Dendritic cell treated with granulocyte-macrophage colony-stimulating factor and Interleukin-4, amounts not matched to agents 40 ng/mL and 50 ng/mL, for 4 days (primary cell): ENCODE measurements at regions not wholly inside any gene's neighbourhood (a gene's known extent, or its start where the extent isn't known, plus 50 kb on each side); places are given as distances from the start of the nearest gene placed in this dataset.

Source experiments
- H3K27ac Mint-ChIP-seq: one replicate; pipeline ENCODE4 v1.8.0; 2022; ENCODE audit warnings: mild to moderate bottlenecking, mixed read lengths
- H3K27me3 Mint-ChIP-seq: one replicate; pipeline ENCODE4 v1.8.0; 2022; ENCODE audit warnings: mild to moderate bottlenecking, mixed read lengths
- H3K36me3 Mint-ChIP-seq: one replicate; pipeline ENCODE4 v1.8.0; 2022; ENCODE audit warnings: low read depth, mixed read lengths
- H3K4me1 Mint-ChIP-seq: one replicate; pipeline ENCODE4 v1.8.0; 2022; ENCODE audit warnings: low read depth, mixed read lengths
- H3K4me3 Mint-ChIP-seq: one replicate; pipeline ENCODE4 v1.8.0; 2022; ENCODE audit warnings: mild to moderate bottlenecking, moderate library complexity, mixed read lengths
- H3K9me3 Mint-ChIP-seq: one replicate; pipeline ENCODE4 v1.8.0; 2022; ENCODE audit warnings: mixed read lengths
- intact Hi-C: fragments of 100-400 bp; cut with micrococcal nuclease; formaldehyde crosslinking; loops from one replicate; pipeline ENCODE4 v1.15.0; 2022

DNA sequence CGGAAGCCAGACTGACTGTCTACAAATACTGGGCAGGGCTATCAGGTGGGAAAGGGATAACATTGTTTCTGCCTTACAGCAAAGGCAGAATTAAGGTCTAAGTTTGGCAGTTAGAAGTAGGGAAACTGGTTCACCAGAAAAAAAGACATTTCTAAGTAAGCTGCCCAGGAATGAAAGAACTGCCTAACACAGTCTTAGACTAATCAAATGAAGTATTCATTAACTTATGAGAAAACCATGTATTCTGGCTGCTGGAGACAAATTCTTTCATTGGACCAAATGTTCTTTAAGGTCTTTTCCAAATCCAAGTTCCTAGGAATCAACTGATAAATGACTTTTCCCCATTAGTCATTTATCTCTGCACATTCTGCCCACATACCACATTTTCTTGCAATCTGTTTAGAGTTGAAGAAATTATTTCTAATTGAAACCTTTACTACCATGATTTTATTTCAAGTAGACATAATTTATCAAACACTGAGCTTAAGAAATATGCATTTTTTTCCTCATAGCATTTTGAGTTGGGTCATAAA is 120.3 kb upstream of the OGFRL1 start:
- Mint-ChIP-seq H3K9me3 (no peaks in the 10 kb centered on the region), H3K4me3 (no peak overlapping the region), H3K27me3 (no peaks in the 10 kb centered on the region), H3K36me3 (no peaks in the 10 kb centered on the region), H3K4me1 (no peaks in the 10 kb centered on the region), H3K27ac (no peak overlapping the region)
- intact Hi-C loops, result no loop called here

- intact Hi-C loops, result no loop called here
- H3K36me3 Mint-ChIP-seq, result no peaks in the 10 kb centered on the region
- no peak overlapping the region for H3K4me3 Mint-ChIP-seq
- H3K4me1 Mint-ChIP-seq, result no peaks in the 10 kb centered on the region
- H3K27me3 Mint-ChIP-seq, result no peaks in the 10 kb centered on the region
- no peaks in the 10 kb centered on the region for H3K9me3 Mint-ChIP-seq
- no peak overlapping the region for H3K27ac Mint-ChIP-seq
Measured at GRCh38 chr6:71171497-71172070, 117.0 kb upstream of the OGFRL1 start.

DNA sequence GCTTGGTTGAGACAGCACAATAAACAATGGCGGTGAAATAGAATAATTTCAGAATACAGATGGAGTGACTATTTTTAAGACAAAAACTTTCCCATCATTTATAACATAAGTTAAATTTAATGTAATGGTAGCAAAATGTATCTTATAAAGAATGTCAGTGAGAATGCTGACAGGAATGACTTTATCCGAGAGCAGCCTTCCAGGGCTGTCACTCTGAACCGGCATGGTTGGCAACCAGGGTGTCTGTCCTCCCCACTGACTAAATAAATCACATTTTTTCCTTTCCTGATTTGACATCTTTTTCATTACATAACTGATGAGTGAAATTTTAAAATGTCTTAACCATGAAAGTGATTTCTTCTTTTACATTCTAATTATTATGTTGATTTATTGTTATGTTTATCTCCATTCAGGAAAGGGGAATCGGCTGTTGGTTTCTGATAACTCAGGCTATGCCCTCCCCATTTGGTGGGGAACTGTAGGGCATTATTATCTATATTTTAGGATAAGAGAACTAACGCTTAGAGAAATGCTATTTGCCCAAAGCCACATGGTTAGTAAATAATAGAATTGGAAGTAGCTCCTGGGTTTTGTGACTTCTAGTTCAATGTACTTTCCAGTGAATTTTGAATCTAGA is 109.2 kb upstream of the OGFRL1 start:
- no peaks in the 10 kb centered on the region for H3K27me3 Mint-ChIP-seq
- no peak overlapping the region for H3K4me3 Mint-ChIP-seq
- no peak overlapping the region for H3K27ac Mint-ChIP-seq
- H3K9me3 Mint-ChIP-seq, result no peaks in the 10 kb centered on the region
- no peaks in the 10 kb centered on the region for H3K4me1 Mint-ChIP-seq
- intact Hi-C loops, result no loop called here
- H3K36me3 Mint-ChIP-seq, result no peaks in the 10 kb centered on the region

- Mint-ChIP-seq H3K4me3 (no peak overlapping the region), H3K27ac (no peak overlapping the region), H3K27me3 (no peaks in the 10 kb centered on the region), H3K36me3 (no peaks in the 10 kb centered on the region), H3K9me3 (no peaks in the 10 kb centered on the region), H3K4me1 (peaks cover under 1% of the 10 kb centered on the region)
- intact Hi-C loops, result no loop called here
Measured at GRCh38 chr6:71181565-71181964, 107.0 kb upstream of the OGFRL1 start.

GRCh38 chr6:71187141-71187540 is 101.5 kb upstream of the OGFRL1 start:
- Mint-ChIP-seq H3K27me3 (no peaks in the 10 kb centered on the region), H3K4me1 (peaks cover 26% of the 10 kb centered on the region), H3K4me3 (no peak overlapping the region), H3K36me3 (no peaks in the 10 kb centered on the region), H3K9me3 (no peaks in the 10 kb centered on the region), H3K27ac (peak overlapping the region; percentile 72)
- intact Hi-C loops, result no loop called here

- no peaks in the 10 kb centered on the region for H3K27me3 Mint-ChIP-seq
- intact Hi-C loops, result loop anchor here (1.0 to 2.0 kb wide), 2 partner anchors 98 to 158 kb away; partner anchors contain the start of gene OGFRL1
- H3K4me3 Mint-ChIP-seq, result peak overlapping the region; percentile 14
- H3K9me3 Mint-ChIP-seq, result no peaks in the 10 kb centered on the region
- H3K36me3 Mint-ChIP-seq, result no peaks in the 10 kb centered on the region
- peak overlapping the region; percentile 80 for H3K27ac Mint-ChIP-seq
- H3K4me1 Mint-ChIP-seq, result peaks cover 26% of the 10 kb centered on the region
Measured at GRCh38 chr6:71190809-71191208, 97.8 kb upstream of the OGFRL1 start.

DNA sequence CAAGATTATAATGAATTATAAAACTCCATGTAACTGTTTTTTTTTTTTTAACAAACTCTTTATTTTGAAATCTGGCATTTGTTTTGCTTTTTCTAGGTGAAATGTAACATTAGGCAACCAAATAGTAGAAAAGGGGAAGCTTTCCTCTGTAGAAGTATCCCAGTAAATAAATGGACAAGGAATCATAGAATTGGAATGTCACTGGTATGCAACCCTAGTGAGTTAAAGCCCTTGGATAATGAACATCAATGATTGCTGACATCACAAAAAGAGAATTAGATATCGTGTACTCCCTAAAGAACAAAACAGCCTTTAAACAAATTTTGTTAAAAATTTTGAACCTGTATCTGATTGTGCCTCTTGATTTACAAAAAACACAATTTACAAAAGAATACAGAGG is 93.9 kb upstream of the OGFRL1 start:
- intact Hi-C loops, result no loop called here
- no peaks in the 10 kb centered on the region for H3K9me3 Mint-ChIP-seq
- H3K27me3 Mint-ChIP-seq, result no peaks in the 10 kb centered on the region

DNA sequence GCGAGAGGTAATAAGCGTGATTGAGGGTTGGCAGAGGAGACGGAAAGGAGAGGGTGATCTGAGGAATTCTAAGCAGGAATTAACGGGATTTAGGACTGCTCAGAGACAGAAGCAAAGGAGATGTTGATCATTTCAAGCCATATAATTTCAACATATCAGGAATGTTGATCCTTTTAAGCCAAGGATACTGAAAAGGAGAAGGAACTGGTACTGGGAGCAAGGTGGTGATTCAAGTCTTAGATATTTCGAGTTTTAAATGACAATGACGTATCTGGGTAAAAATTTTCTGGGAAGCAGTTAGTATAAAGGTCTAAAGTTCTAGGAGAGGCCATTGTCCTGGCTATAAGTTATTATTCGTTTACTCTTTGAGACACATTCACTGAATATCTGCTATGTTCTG is 91.3 kb upstream of the OGFRL1 start:
- Mint-ChIP-seq H3K27me3 (no peaks in the 10 kb centered on the region), H3K9me3 (peaks cover 10% of the 10 kb centered on the region), H3K27ac (no peak overlapping the region), H3K36me3 (no peaks in the 10 kb centered on the region), H3K4me1 (peaks cover 8% of the 10 kb centered on the region), H3K4me3 (no peak overlapping the region)
- intact Hi-C loops, result no loop called here

More for the DNA sequence above, 93.9 kb upstream of the OGFRL1 start:
- Mint-ChIP-seq H3K36me3 (no peaks in the 10 kb centered on the region), H3K27ac (no peak overlapping the region), H3K4me1 (peaks cover 20% of the 10 kb centered on the region), H3K4me3 (no peak overlapping the region)

GRCh38 chr6:71197780-71198179 is 90.8 kb upstream of the OGFRL1 start:
- Mint-ChIP-seq H3K9me3 (peaks cover 10% of the 10 kb centered on the region), H3K4me1 (peaks cover 8% of the 10 kb centered on the region), H3K4me3 (no peak overlapping the region), H3K27ac (no peak overlapping the region), H3K27me3 (no peaks in the 10 kb centered on the region), H3K36me3 (no peaks in the 10 kb centered on the region)
- intact Hi-C loops, result no loop called here

GRCh38 chr6:71198908-71199307 is 89.7 kb upstream of the OGFRL1 start:
- Mint-ChIP-seq H3K4me3 (no peak overlapping the region), H3K27ac (peak overlapping the region; percentile 6), H3K4me1 (peaks cover 8% of the 10 kb centered on the region), H3K9me3 (peaks cover 15% of the 10 kb centered on the region), H3K27me3 (no peaks in the 10 kb centered on the region), H3K36me3 (no peaks in the 10 kb centered on the region)
- intact Hi-C loops, result no loop called here

DNA sequence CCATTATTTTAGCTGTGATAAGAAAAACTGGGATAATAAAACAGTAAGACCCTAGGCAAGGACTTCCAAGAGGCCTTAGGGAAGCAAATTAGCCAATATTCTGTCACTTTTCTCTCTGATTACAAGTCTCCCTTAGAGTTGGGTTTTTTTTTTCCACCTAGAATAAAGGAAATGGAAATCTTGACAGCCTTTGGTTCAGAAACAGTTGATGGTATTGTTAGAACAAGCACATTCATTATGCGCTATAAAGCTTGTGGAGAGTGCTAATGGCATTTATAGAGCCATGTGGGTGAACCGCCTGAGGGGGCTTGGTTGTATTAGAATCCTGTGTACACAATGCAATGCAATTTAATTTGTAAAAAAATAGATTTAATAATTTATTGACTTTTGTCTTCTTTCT is 88.9 kb upstream of the OGFRL1 start:
- Mint-ChIP-seq H3K36me3 (no peaks in the 10 kb centered on the region), H3K27me3 (no peaks in the 10 kb centered on the region), H3K4me1 (peaks cover 8% of the 10 kb centered on the region), H3K27ac (no peak overlapping the region), H3K4me3 (no peak overlapping the region), H3K9me3 (peaks cover 19% of the 10 kb centered on the region)
- intact Hi-C loops, result no loop called here

DNA sequence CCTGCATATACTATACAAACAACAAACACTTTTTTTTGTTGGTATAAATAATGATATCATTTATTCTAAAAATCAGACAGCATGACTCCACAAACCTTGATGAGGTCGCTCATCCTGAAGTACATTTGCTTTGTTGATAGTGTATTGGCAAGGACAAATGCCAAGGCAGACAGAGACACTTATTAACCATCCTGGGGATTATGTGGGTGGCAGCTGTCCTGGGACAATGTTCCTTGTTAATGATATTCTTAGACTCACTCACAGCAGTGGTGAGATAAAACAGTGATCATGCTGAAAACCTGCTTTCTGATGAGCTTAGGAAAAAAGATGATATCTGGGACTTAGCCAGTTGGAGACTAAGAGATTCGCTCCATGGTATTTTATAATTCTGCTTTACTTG is 85.4 kb upstream of the OGFRL1 start:
- no peak overlapping the region for H3K27ac Mint-ChIP-seq
- no peak overlapping the region for H3K4me3 Mint-ChIP-seq
- H3K36me3 Mint-ChIP-seq, result no peaks in the 10 kb centered on the region
- peaks cover 19% of the 10 kb centered on the region for H3K9me3 Mint-ChIP-seq
- H3K27me3 Mint-ChIP-seq, result no peaks in the 10 kb centered on the region
- peaks cover 8% of the 10 kb centered on the region for H3K4me1 Mint-ChIP-seq
- intact Hi-C loops, result no loop called here

DNA sequence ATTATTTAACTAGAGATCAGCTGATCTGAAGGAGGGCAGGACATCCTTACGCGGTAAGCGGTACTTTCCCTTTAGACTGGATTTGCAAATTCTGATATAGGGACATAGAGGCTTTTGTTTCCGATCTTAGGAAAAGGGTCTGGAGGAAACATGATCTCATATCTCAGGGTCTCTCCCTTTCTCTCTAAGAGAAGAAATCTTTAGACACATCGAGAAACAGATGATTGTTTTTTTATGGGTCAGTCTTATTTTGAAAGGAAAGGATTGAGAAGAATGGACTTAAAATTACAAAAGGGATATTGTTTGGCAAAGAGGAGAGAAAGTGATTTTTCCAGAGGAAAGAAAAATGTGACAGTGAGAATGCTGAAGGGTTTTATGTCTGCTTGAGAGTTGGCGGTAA is 83.9 kb upstream of the OGFRL1 start:
- H3K4me3 Mint-ChIP-seq, result no peak overlapping the region
- H3K27me3 Mint-ChIP-seq, result no peaks in the 10 kb centered on the region
- no peaks in the 10 kb centered on the region for H3K4me1 Mint-ChIP-seq
- H3K9me3 Mint-ChIP-seq, result peaks cover 19% of the 10 kb centered on the region
- intact Hi-C loops, result no loop called here
- no peaks in the 10 kb centered on the region for H3K36me3 Mint-ChIP-seq
- H3K27ac Mint-ChIP-seq, result peak overlapping the region; percentile 4

- Mint-ChIP-seq H3K4me1 (no peaks in the 10 kb centered on the region), H3K27ac (no peak overlapping the region), H3K27me3 (no peaks in the 10 kb centered on the region), H3K36me3 (no peaks in the 10 kb centered on the region), H3K9me3 (peaks cover 17% of the 10 kb centered on the region), H3K4me3 (no peak overlapping the region)
- intact Hi-C loops, result no loop called here
Measured at GRCh38 chr6:71205336-71205956, 83.2 kb upstream of the OGFRL1 start.
